GM12865 (cell line): ENCODE measurements at regions not wholly inside any gene's neighbourhood (a gene's known extent, or its start where the extent isn't known, plus 50 kb on each side); places are given as distances from the start of the nearest gene placed in this dataset.

ENCODE experiments used
- DNase-seq: peaks from one replicate; pipeline ENCODE4 v3.0.0; 2010; ENCODE audit warnings: low read depth
- H3K4me3 ChIP-seq: 2 replicates; pipeline ENCODE4 v1.5.1; 2011; ENCODE audit warnings: mild to moderate bottlenecking, low read depth, low read length, control low read depth
- TF ChIP-seq, protein P1 (sequence below): IDR thresholded peaks from 2 replicates; pipeline ENCODE4 v1.5.1; 2011; ENCODE audit warnings: low read length, control low read depth, low read depth, inconsistent platforms; ENCODE audit not compliant: insufficient read depth; ENCODE audit errors: missing control alignments

DNA sequence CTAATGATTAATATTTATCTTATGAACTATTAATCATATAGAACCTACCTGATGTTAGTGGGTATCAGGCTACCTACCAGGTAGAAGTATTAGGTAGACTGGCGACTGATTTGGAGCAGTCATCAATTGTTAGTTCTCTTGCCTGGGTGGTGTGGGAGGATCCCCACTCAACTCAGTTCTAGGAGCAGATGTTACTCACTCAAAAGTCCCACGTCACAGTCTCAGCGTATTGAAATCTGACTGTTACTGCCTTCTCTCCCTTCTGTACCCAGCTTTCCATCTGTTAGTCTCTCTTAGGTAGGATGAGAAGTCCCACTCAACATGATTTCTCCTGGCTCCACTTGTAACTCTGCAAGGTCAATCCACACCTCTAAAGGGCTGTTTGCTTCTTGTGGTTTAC lies 102.7 kb downstream of the OLFM4 start:
- no peak for DNase-seq
- TF ChIP-seq, protein P1, sequence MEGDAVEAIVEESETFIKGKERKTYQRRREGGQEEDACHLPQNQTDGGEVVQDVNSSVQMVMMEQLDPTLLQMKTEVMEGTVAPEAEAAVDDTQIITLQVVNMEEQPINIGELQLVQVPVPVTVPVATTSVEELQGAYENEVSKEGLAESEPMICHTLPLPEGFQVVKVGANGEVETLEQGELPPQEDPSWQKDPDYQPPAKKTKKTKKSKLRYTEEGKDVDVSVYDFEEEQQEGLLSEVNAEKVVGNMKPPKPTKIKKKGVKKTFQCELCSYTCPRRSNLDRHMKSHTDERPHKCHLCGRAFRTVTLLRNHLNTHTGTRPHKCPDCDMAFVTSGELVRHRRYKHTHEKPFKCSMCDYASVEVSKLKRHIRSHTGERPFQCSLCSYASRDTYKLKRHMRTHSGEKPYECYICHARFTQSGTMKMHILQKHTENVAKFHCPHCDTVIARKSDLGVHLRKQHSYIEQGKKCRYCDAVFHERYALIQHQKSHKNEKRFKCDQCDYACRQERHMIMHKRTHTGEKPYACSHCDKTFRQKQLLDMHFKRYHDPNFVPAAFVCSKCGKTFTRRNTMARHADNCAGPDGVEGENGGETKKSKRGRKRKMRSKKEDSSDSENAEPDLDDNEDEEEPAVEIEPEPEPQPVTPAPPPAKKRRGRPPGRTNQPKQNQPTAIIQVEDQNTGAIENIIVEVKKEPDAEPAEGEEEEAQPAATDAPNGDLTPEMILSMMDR, result no peak
- no peak overlapping the region for H3K4me3 ChIP-seq

DNA sequence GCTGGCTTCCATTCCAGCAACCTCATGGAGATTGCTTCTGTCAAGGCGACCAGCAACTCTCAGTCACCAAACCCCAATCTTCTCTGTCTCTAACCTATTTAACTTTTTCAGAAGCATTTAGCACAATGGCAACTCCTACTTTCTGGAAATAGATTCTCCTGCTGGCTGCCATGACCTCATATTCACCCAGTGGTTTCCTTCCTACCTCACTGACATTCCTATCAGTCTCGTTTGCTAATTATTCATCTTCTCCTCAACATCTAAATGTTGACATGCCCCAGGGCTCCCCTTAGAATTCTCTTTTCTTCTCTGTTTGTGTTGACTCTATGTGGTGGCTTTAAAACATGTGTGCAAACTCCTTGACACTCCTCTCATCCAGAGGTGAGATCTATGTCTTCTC lies 106.7 kb downstream of the OLFM4 start:
- no peak overlapping the region for H3K4me3 ChIP-seq
- TF ChIP-seq, protein P1, result no peak
- no peak for DNase-seq

DNA sequence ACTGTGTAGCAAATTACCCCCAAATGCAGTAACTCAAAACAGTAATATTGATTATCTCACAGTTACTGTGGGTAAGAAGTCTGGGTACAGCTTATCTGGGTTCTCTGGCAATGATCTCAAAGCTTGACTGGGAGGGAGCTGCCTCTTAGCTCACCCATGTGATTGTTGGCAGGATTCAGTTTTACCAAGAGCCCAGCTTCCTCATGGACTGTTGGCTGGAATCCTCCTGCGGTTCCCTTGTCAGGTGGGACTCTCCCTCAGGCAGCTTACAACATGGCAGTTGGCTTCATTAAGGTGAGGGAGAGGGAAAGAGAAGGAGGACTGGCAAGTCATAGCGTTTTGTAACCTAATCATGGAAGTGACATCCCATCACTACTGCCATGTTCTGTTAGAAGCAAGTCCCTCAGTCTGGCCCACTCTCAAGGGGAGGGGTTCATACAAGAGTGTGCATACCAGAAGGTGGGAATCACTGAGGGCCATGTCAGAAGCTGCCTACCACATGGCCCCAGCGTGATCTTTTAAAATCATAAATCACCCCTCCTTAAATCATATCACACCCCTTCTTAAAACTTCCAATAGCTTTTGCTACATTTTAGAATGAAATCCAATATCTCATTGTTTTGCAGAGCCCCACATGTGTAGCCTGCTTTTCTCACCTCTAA lies 108.1 kb downstream of the OLFM4 start:
- no peak overlapping the region for H3K4me3 ChIP-seq
- no peak for DNase-seq
- TF ChIP-seq, protein P1, result no peak

DNA sequence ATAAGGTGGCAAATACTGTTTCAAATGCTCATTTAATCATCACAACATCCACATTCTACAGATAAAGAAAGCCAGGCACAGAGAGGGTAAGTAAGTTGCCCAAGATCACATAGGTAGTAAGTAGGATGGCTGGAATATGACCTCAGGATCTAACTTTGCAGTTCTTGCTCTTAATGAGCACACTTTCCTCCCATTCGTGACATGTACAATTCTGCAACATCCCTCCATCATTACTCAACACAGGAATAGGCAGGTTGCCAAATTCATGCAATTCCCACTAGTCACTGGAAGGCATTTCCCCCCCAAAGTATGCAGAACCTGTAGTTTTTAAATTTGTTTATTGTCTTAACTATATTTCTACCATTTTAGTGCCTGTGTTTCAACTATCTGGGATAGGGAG lies 109.2 kb downstream of the OLFM4 start:
- DNase-seq, result no peak
- no peak overlapping the region for H3K4me3 ChIP-seq
- TF ChIP-seq, protein P1, result no peak

DNA sequence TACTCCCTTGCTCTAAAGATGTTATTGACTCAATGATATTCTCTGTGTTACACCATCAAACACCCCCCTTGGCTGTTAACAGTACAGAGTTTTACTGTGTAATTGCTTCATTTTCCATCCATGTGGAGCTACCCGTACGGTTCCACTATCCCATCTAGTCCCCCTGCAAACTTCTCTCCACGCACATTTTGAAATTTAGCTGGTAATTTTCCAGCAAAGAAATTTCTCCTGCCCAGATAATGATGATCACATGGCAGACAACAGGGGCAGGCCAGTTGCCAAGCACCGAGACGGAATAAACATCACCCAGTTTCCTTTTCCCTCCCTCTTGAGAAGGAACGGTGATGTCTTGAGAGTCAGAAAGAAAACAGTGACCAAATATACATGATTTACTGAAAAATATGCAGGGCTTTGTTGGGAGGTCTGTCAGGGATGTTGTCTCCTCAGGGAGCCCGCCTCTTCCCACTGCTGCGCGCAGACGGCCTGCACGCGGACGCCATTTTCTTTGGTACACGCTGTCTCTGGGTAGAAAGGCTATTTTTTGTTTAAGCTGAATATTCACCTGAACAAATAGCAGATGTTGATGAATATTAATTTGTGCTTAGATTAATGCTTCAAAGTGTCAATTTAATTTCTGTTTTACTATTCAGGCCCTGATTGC lies 109.9 kb downstream of the OLFM4 start:
- DNase-seq, result no peak
- TF ChIP-seq, protein P1, result no peak
- H3K4me3 ChIP-seq, result no peak overlapping the region

DNA sequence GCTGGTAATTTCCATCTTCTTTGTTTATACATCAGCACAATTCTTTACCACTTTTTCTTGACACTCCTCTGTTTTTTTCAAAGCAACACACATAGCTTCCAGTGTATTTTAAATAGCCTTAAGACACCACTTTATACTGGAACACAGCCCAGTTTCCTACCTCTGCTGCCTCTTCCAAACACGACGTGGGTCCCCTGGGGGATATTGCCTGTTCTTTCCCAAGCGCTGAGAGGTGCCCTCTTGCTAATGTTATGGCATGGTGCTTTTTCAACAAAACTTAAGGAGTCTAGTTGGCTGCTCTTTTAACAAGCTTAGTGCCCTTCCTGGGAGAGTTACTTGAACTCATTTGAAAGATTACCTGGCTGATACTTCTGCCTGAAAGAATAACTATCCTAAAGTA lies 112.7 kb downstream of the OLFM4 start:
- TF ChIP-seq, protein P1, result no peak
- H3K4me3 ChIP-seq, result no peak overlapping the region
- DNase-seq, result no peak

DNA sequence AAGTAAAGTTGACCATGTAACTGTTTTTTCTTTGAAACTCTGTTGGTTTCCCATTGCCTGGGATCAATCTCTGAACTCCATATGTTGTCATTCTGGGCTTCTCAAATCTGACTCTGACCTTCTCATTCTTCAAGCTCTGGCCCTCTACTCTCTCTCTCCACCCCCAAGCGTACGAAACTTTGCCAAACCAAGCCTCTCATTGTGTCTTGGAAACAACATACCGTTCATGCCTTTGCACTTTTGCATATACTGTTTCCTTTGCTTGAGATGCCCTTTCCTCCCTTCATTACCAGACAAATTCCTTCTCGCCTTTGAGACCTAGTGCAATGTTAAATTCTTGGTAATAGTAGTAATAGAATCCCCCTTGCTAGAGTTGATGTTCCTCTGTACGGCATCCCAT lies 113.7 kb downstream of the OLFM4 start:
- H3K4me3 ChIP-seq, result no peak overlapping the region
- TF ChIP-seq, protein P1, result no peak
- no peak for DNase-seq
